ENCODE measurements at regions not wholly inside any gene's neighbourhood (a gene's known extent, or its start where the extent isn't known, plus 50 kb on each side); places are given as distances from the start of the nearest gene placed in this dataset.

GRCh38 chr22:42330170-42330569 is 59.7 kb upstream of the TCF20 start:
- ChIA-PET POLR2A (interaction anchor here (0.6 kb wide), 1 partner anchor 596 kb away, joined by 3 read pairs; no protein-coding TSS in a partner anchor), CTCF (no interaction called here)

GRCh38 chr22:42329504-42329903 is 59.1 kb upstream of the TCF20 start:
- TF ChIP-seq FOXK2 (IDR thresholded peaks at IDR 0.05) (no peak), FOXM1 (IDR thresholded peaks at IDR 0.05; ENCODE audit: borderline replicate concordance) (no peak), TARDBP (IDR thresholded peaks at IDR 0.05) (no peak), SP1 (IDR thresholded peaks at IDR 0.05) (no peak), HDGF (IDR thresholded peaks at IDR 0.05; ENCODE audit: borderline replicate concordance) (no peak), ZNF384 (IDR thresholded peaks at IDR 0.05) (no peak), ARNT (IDR thresholded peaks at IDR 0.05) (no peak), NFRKB (IDR thresholded peaks at IDR 0.05) (no peak), FOXA1 (IDR thresholded peaks at IDR 0.05) (no peak), L3MBTL2 (conservative IDR thresholded peaks at IDR 0.05) (no peak), LEF1 (IDR thresholded peaks at IDR 0.05; ENCODE audit: borderline replicate concordance) (no peak), CTBP1 (IDR thresholded peaks at IDR 0.05; ENCODE audit: borderline replicate concordance) (no peak)
- CTCF ChIA-PET = no interaction called here
- POLR2A ChIA-PET = no interaction called here
- no peak for DNase-seq (ENCODE audit: extremely low spot score)

More at GRCh38 chr22:42330170-42330569, 59.7 kb upstream of the TCF20 start:
- TF ChIP-seq PKNOX1 (IDR thresholded peaks at IDR 0.05) (no peak), ELF4 (IDR thresholded peaks at IDR 0.05) (no peak), L3MBTL2 (conservative IDR thresholded peaks at IDR 0.05) (no peak), SUZ12 (IDR thresholded peaks at IDR 0.05) (no peak), BHLHE40 (IDR thresholded peaks at IDR 0.05; ENCODE audit: borderline replicate concordance) (no peak), FOXK2 (IDR thresholded peaks at IDR 0.05) (no peak), CTBP1 (IDR thresholded peaks at IDR 0.05; ENCODE audit: borderline replicate concordance) (no peak), TARDBP (IDR thresholded peaks at IDR 0.05) (no peak), NFRKB (IDR thresholded peaks at IDR 0.05) (no peak), ARNT (IDR thresholded peaks at IDR 0.05) (no peak), HDGF (IDR thresholded peaks at IDR 0.05; ENCODE audit: borderline replicate concordance) (no peak), FOXA1 (IDR thresholded peaks at IDR 0.05) (no peak), LEF1 (IDR thresholded peaks at IDR 0.05; ENCODE audit: borderline replicate concordance) (no peak), SP1 (IDR thresholded peaks at IDR 0.05) (no peak), FOXM1 (IDR thresholded peaks at IDR 0.05; ENCODE audit: borderline replicate concordance) (no peak), ZNF384 (IDR thresholded peaks at IDR 0.05) (no peak)
- DNase-seq (ENCODE audit: extremely low spot score) = no peak

GRCh38 chr22:42328784-42329145 is 58.3 kb upstream of the TCF20 start:
- TF ChIP-seq BHLHE40 (IDR thresholded peaks at IDR 0.05; ENCODE audit: borderline replicate concordance) = no peak
- TF ChIP-seq L3MBTL2 (conservative IDR thresholded peaks at IDR 0.05) = no peak
- TF ChIP-seq PKNOX1 (IDR thresholded peaks at IDR 0.05) = no peak
- TF ChIP-seq FOXK2 (IDR thresholded peaks at IDR 0.05) = no peak
- TF ChIP-seq ARNT (IDR thresholded peaks at IDR 0.05) = no peak
- ChIA-PET CTCF (no interaction called here), POLR2A (interaction anchor here (1.1 kb wide), 1 partner anchor 50 kb away, joined by 4 read pairs; no protein-coding TSS in a partner anchor)
- no peak for DNase-seq (ENCODE audit: extremely low spot score)

- TF ChIP-seq LEF1 (IDR thresholded peaks at IDR 0.05; ENCODE audit: borderline replicate concordance) (no peak), ZNF384 (IDR thresholded peaks at IDR 0.05) (no peak)
- DNase-seq (ENCODE audit: extremely low spot score) = no peak
- ChIA-PET CTCF (no interaction called here), POLR2A (interaction anchor here (1.1 kb wide), 1 partner anchor 50 kb away, joined by 4 read pairs; no protein-coding TSS in a partner anchor)
Measured at GRCh38 chr22:42328130-42328783, 57.8 kb upstream of the TCF20 start.

GRCh38 chr22:42327462-42328129 is 57.1 kb upstream of the TCF20 start:
- no peak for DNase-seq (ENCODE audit: extremely low spot score)
- CTCF ChIA-PET = no interaction called here
- no peak for TF ChIP-seq SP1 (IDR thresholded peaks at IDR 0.05)
- TF ChIP-seq NFRKB (IDR thresholded peaks at IDR 0.05) = no peak
- no peak for TF ChIP-seq PKNOX1 (IDR thresholded peaks at IDR 0.05)
- no peak for TF ChIP-seq FOXA1 (IDR thresholded peaks at IDR 0.05)
- no peak for TF ChIP-seq FOXK2 (IDR thresholded peaks at IDR 0.05)
- TF ChIP-seq ARNT (IDR thresholded peaks at IDR 0.05) = no peak
- no peak for TF ChIP-seq ZNF384 (IDR thresholded peaks at IDR 0.05)
- TF ChIP-seq SUZ12 (IDR thresholded peaks at IDR 0.05) = no peak
- TF ChIP-seq CTBP1 (IDR thresholded peaks at IDR 0.05; ENCODE audit: borderline replicate concordance) = no peak
- TF ChIP-seq LEF1 (IDR thresholded peaks at IDR 0.05; ENCODE audit: borderline replicate concordance) = no peak
- no peak for TF ChIP-seq HDGF (IDR thresholded peaks at IDR 0.05; ENCODE audit: borderline replicate concordance)
- no peak for TF ChIP-seq FOXM1 (IDR thresholded peaks at IDR 0.05; ENCODE audit: borderline replicate concordance)
- no peak for TF ChIP-seq ELF4 (IDR thresholded peaks at IDR 0.05)
- TF ChIP-seq BHLHE40 (IDR thresholded peaks at IDR 0.05; ENCODE audit: borderline replicate concordance) = no peak
- no peak for TF ChIP-seq TARDBP (IDR thresholded peaks at IDR 0.05)
- TF ChIP-seq L3MBTL2 (conservative IDR thresholded peaks at IDR 0.05) = no peak
- POLR2A ChIA-PET = interaction anchor here (1.1 kb wide), 1 partner anchor 49 kb away, joined by 4 read pairs; no protein-coding TSS in a partner anchor

GRCh38 chr22:42326801-42327200 is 56.3 kb upstream of the TCF20 start:
- TF ChIP-seq SP1 (IDR thresholded peaks at IDR 0.05) (no peak), FOXA1 (IDR thresholded peaks at IDR 0.05) (no peak), PKNOX1 (IDR thresholded peaks at IDR 0.05) (no peak), FOXM1 (IDR thresholded peaks at IDR 0.05; ENCODE audit: borderline replicate concordance) (no peak), TARDBP (IDR thresholded peaks at IDR 0.05) (no peak), NFRKB (IDR thresholded peaks at IDR 0.05) (no peak)
- CTCF ChIA-PET = no interaction called here
- POLR2A ChIA-PET = no interaction called here
- DNase-seq (ENCODE audit: extremely low spot score) = no peak
